NB4 (cell line): ENCODE measurements at regions not wholly inside any gene's neighbourhood (a gene's known extent, or its start where the extent isn't known, plus 50 kb on each side); places are given as distances from the start of the nearest gene placed in this dataset.

Experiments used
- DNase-seq: peaks from one replicate; pipeline ENCODE4 v3.0.0; 2010; ENCODE audit warnings: low read depth
- H3K4me3 ChIP-seq: one replicate; pipeline ENCODE4 v1.5.1; 2011; ENCODE audit warnings: mild to moderate bottlenecking, low read depth, low read length, moderate library complexity
- CTCF ChIP-seq: IDR thresholded peaks from one replicate; pipeline ENCODE4 v1.5.1; 2012; ENCODE audit warnings: low read depth, low read length
- MAX ChIP-seq: IDR thresholded peaks from 2 replicates; pipeline ENCODE4 v1.6.1; 2011; ENCODE audit warnings: low read depth, low read length
- MYC ChIP-seq: IDR thresholded peaks from 2 replicates; pipeline ENCODE4 v1.6.1; 2011; ENCODE audit warnings: low read depth, low read length
- POLR2A ChIP-seq: IDR thresholded peaks from 2 replicates; pipeline ENCODE4 v1.6.1; 2011; ENCODE audit warnings: mild to moderate bottlenecking; ENCODE audit not compliant: insufficient read length; ENCODE audit errors: extremely low read depth

GRCh38 chr6:93985953-93986352 is 566.6 kb upstream of the EPHA7 start:
- no peak for TF ChIP-seq POLR2A
- TF ChIP-seq CTCF = no peak
- TF ChIP-seq MYC = no peak
- TF ChIP-seq MAX = no peak
- no peak overlapping the region for H3K4me3 ChIP-seq
- DNase-seq = no peak

- no peak for DNase-seq
- TF ChIP-seq POLR2A (no peak), CTCF (no peak), MAX (no peak), MYC (no peak)
- H3K4me3 ChIP-seq = no peak overlapping the region
Measured at GRCh38 chr6:93975159-93975558, 555.8 kb upstream of the EPHA7 start.

GRCh38 chr6:93974332-93974731 is 555.0 kb upstream of the EPHA7 start:
- no peak for TF ChIP-seq CTCF
- TF ChIP-seq MYC = no peak
- no peak for TF ChIP-seq POLR2A
- no peak for TF ChIP-seq MAX

GRCh38 chr6:93972791-93973190 is 553.4 kb upstream of the EPHA7 start:
- no peak for TF ChIP-seq MAX
- TF ChIP-seq POLR2A = no peak
- TF ChIP-seq MYC = no peak
- DNase-seq = no peak

More at GRCh38 chr6:93974332-93974731, 555.0 kb upstream of the EPHA7 start:
- no peak for DNase-seq
- H3K4me3 ChIP-seq = no peak overlapping the region

GRCh38 chr6:93970684-93971083 is 551.3 kb upstream of the EPHA7 start:
- no peak for TF ChIP-seq POLR2A
- DNase-seq = no peak

More at GRCh38 chr6:93972791-93973190, 553.4 kb upstream of the EPHA7 start:
- no peak overlapping the region for H3K4me3 ChIP-seq

GRCh38 chr6:93968126-93968525 is 548.8 kb upstream of the EPHA7 start:
- no peak for DNase-seq
- H3K4me3 ChIP-seq = no peak overlapping the region
- TF ChIP-seq MYC (no peak), MAX (no peak), POLR2A (no peak), CTCF (no peak)

More at GRCh38 chr6:93970684-93971083, 551.3 kb upstream of the EPHA7 start:
- no peak overlapping the region for H3K4me3 ChIP-seq

GRCh38 chr6:93964926-93965325 is 545.6 kb upstream of the EPHA7 start:
- no peak for DNase-seq
- TF ChIP-seq CTCF (no peak), MYC (no peak), POLR2A (no peak), MAX (no peak)
- no peak overlapping the region for H3K4me3 ChIP-seq
